HG03442 (cell line): ENCODE measurements at regions not wholly inside any gene's neighbourhood (a gene's known extent, or its start where the extent isn't known, plus 50 kb on each side); places are given as distances from the start of the nearest gene placed in this dataset.
"Not testable (repeated sequence)": the region's sequence is repeated elsewhere in the genome, so short reads cannot be mapped to it uniquely, and the experiment has no call there.

ENCODE experiments used
- ATAC-seq: cut with Tn5 transposase; IDR thresholded peaks from one replicate; pipeline ENCODE4 v1.9.1; 2021; ENCODE audit warnings: mild to moderate bottlenecking, moderate library complexity; ENCODE audit not compliant: unreplicated experiment

GRCh38 chr2:8121022-8121825 lies 560.6 kb upstream of the ID2 start:
- no peak for ATAC-seq

- ATAC-seq = no peak
Observed at GRCh38 chr2:8121826-8122513, 559.9 kb upstream of the ID2 start.

- ATAC-seq = no peak
Observed at GRCh38 chr2:8122520-8122919, 559.3 kb upstream of the ID2 start.

- ATAC-seq = no peak
Observed at GRCh38 chr2:8123464-8123863, 558.4 kb upstream of the ID2 start.

GRCh38 chr2:8125741-8126711 lies 555.8 kb upstream of the ID2 start:
- ATAC-seq = no peak

GRCh38 chr2:8126783-8127182 lies 555.1 kb upstream of the ID2 start:
- ATAC-seq = no peak

- not testable (repeated sequence) for ATAC-seq
Observed at GRCh38 chr2:8131423-8131822, 550.4 kb upstream of the ID2 start.

- no peak for ATAC-seq
Observed at GRCh38 chr2:8132351-8132831, 549.5 kb upstream of the ID2 start.

- ATAC-seq = no peak
Observed at GRCh38 chr2:8132879-8133278, 549.0 kb upstream of the ID2 start.

- ATAC-seq = no peak
Observed at GRCh38 chr2:8133363-8133762, 548.5 kb upstream of the ID2 start.

- ATAC-seq = no peak
Observed at GRCh38 chr2:8133913-8134472, 547.9 kb upstream of the ID2 start.

- ATAC-seq = no peak
Observed at GRCh38 chr2:8134473-8134932, 547.4 kb upstream of the ID2 start.

- no peak for ATAC-seq
Observed at GRCh38 chr2:8134985-8135682, 546.7 kb upstream of the ID2 start.

GRCh38 chr2:8137801-8138200 lies 544.1 kb upstream of the ID2 start:
- no peak for ATAC-seq

GRCh38 chr2:8138525-8138922 lies 543.3 kb upstream of the ID2 start:
- ATAC-seq = no peak

GRCh38 chr2:8138923-8139667 lies 542.8 kb upstream of the ID2 start:
- ATAC-seq = no peak

GRCh38 chr2:8139668-8140200 lies 542.1 kb upstream of the ID2 start:
- ATAC-seq = no peak

GRCh38 chr2:8141079-8141707 lies 540.7 kb upstream of the ID2 start:
- ATAC-seq = no peak

- ATAC-seq = no peak
Observed at GRCh38 chr2:8141780-8142179, 540.1 kb upstream of the ID2 start.
